GM18517 (cell line): ENCODE measurements at regions not wholly inside any gene's neighbourhood (a gene's known extent, or its start where the extent isn't known, plus 50 kb on each side); places are given as distances from the start of the nearest gene placed in this dataset.
A peak's percentile ranks its signal among the peaks of the same experiment; 100 is the strongest.
"Not testable (repeated sequence)": the region's sequence is repeated elsewhere in the genome, so short reads cannot be mapped to it uniquely, and the experiment has no call there.

ENCODE experiments used
- ATAC-seq: cut with Tn5 transposase; IDR thresholded peaks from one replicate; pipeline ENCODE4 v1.9.1; 2021; ENCODE audit warnings: mild to moderate bottlenecking, moderate library complexity; ENCODE audit not compliant: unreplicated experiment

DNA sequence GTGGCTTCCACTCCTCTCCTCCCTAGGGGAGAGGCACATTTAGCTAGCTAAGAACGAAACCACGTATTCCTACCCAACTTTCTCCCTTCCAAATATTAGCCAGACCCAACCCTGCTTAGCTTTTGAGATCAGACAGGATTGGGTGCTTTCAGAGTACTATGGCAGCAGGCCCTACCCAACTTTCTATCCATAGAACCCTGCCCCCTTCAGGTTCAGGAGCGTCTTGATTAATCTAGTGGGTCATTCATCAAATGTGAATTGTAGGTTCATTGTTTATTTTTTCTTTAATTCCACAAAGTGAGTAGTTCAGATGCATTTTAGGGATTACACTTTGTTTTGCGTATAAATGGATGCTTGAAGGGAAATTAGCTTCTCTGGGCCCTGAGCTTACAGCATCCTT, 188.3 kb downstream of the MIB1 start:
- no peak for ATAC-seq

DNA sequence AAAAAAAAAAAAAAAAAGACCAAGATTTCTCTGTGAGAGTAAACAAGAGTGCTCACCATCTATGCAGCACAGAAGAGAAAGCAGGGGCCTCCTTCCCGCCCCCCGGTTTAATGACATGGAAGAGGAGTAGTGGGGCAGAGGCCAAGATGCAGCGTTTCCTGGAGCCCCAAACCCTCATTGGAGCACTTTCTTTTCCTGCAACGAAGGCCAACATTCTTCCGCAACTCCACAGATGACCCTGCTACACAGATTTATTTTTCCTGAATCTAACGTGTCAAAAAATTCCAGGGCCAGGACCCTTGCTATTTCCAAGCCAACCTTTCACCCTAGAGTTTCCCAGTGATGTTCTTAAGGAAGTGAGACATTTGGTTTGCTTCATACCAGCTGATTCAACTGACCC, 189.6 kb downstream of the MIB1 start:
- ATAC-seq: no peak

DNA sequence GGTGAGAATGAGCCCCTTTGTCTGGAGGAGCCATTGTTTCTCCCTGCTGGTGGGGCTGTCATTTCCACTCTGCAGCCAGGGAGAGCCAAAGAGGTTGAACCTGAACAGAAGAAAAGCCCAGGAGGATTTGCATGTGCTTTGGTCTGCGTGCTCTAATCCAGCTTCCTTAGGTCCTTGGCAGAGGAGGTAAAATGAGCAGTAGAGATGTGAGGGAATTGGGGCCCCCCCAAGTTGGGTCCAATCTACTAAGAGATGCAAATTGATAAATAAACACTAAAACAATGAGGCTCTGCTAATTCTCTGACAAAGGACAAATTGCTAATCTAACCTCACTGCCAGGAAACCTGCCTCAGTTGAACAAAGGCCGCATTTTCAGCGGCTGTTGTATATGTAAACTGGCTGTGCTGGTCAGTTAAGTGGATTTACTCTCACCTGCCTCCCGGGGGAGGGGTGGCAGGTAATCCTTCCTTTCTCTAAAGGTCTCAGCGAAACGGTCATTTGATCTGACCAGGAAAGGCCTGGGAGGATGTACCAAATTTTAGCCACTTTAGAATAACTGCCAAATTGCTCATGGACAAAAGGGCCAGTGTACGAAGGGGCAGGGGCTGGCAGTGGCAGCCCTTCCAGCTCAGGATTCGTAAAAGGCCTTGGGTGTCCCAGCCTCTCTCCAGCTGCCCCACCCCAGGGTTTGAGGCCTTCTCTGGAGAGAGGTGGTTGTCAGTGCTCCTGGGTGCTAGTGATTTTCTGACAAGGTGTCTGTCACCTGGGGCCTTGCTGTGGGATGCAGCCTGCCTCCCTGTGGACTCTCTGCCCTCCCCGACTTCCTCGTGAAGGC, 193.6 kb downstream of the MIB1 start:
- ATAC-seq: no peak

DNA sequence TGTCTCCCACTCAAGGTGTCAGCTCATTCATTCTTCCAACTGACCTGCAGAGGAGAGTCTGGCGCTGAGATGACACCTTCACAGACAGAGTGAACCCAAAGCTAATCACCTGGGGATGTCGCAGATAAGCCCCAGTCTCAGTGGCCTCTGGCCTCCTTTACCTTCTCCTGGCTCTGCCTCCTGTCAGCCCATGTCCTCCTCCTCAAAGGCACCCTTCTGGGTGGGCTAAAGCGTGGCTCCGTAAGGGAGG, 194.1 kb downstream of the MIB1 start:
- ATAC-seq: no peak

DNA sequence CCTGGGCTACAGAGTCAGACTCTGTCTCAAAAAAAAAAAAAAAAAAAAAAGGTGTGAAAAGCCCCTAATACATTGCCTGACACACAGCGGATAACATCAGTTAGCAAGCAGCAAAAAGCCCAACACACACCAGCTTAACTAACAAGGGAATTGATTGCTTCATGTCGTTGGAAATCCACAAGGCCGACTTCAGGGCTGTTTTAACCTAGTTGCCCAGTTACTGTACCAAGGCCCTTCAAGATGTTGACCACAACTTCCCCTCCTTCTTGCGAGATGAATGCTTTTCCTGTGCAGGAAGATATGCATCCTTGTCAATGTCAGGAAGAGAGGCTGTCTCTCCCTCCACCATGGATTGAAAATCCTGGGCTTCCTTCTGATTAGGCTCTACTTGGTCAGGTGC, 202.9 kb downstream of the MIB1 start:
- no peak for ATAC-seq

- ATAC-seq: no peak
Measured at GRCh38 chr18:21949326-21950015, 208.9 kb downstream of the MIB1 start.

- ATAC-seq: peak; percentile 91
Measured at GRCh38 chr18:21955757-21956652, 213.4 kb upstream of the GATA6 start.

- ATAC-seq: no peak
Measured at GRCh38 chr18:21958263-21958662, 211.1 kb upstream of the GATA6 start.

DNA sequence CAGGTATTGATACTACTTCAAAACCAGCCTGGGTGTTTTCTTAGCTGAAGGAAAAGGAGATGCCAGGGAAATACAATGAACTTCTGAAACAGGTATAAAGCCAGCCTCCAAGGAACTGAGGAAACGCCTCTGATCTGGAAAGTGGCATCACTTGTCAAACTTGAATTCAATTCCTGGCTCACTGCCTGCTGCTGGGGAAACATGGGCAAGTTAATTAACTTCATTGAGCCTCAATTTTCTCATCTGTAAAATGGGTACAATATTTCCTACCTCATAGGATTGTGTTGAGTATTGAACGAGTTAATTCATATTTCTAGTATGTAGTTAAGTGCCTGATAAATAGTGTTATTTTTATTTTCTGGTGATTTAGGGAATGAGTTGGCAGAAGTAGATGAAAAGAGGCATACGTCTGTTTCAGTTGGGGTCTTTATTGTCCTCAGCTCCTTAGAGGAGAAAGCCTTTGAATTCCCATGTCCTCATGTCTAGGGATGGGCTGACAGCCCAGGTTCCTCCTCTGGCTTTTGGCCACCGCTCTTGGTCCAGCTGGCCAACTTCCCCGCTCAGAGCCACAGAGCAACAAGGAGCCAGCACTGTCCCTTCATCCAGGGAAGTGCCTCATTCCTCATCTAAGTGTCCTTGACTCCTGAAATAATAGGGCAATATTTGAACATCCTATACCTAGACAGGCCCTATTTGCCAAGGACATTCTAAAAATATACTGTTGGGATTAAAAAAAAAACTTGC, 210.5 kb upstream of the GATA6 start:
- no peak for ATAC-seq

DNA sequence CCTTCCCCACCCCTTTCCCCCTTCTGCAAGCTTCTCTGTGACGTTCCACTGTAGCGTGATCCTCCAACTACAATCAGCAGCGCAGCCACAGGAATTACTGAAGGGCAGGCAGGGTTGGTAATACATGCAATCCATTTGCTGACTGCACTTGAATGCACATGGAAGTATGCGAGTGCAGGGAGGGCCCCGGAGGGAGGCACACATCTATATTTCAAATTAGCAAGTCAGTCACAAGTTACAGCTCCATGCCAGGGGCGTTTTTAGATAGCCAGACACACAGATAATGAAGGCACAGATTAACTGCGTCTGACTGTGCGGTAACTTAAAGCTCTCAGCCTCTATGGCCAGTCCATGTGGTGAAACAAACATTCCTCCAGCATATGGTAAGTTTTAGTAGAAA, 209.2 kb upstream of the GATA6 start:
- ATAC-seq: no peak

- no peak for ATAC-seq
Measured at GRCh38 chr18:21963336-21963735, 206.1 kb upstream of the GATA6 start.

DNA sequence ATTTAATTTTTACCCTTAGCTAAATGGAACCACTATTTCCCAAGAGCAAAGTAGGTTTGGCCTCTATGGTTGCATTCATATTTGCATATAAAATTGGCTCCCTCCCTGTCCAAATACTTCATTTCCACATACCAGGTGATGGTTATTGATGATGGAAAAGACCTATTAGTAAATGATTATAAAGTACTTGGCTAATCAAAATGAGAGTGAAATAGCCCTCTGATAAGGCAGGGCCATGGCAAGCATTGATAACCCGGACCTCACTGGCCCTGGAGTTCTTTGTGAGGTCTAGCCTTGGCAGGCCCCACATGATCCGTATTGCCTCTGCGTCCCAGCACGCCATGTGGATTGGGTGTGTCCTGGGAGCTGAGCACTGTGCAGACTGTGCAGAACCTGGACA, 201.1 kb upstream of the GATA6 start:
- no peak for ATAC-seq

DNA sequence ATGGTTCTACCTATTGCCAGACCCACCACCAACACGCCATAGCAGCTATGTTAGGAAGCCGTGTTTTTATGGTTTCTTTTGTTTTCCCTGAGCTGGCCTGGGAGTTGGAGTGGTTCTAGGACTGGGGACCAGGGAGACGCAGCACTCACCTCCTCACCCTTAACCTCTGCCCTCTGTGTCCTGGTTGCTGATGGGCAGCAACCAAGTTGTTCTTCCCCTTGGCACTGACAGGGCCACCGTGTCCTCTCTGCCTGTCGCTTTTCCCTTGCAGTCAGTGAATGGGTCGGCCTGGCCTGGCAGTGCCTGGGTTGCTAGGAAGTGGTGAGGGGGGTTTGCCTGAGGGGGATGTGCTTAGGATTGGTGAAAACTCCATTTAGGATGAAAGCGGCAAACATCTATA, 197.1 kb upstream of the GATA6 start:
- no peak for ATAC-seq

DNA sequence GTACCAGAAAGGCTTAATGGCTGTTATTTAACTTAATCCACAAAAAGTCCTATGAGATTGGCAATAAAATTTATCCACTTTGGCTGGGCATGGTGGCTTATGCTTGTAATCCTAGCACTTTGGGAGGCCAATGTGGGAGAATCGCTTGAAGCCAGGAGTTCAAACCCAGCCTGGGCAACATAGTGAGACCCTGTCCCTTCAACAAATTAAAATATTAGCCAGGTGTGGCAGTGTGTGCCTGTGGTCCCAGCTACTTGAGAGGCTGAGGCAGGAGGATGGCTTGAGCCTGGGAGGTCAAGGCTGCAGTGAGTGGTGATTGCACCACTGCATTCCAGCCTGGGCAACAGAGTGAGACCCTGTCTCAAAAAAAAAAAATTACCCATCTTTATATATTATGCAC, 193.4 kb upstream of the GATA6 start:
- not testable (repeated sequence) for ATAC-seq

- ATAC-seq: no peak
Measured at GRCh38 chr18:21978546-21979170, 190.7 kb upstream of the GATA6 start.

DNA sequence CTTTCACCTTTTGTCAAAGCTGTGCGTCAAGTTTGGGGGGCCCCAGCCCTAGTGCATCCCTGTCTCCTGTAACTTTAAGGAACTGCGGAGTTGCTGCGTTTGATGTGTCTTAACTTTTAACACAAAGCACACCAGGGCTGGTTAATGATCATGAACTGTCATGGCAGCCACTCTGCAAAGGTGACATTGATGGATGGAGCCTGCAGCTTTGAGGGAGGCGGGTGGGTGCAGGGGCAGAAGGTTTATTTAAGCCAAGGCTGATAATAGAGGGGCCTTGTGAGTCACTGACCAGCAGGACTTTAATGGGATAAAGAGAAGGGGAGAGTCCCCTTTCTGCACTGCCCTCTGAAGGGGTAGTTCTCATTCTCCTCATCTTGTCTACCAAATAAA, 190.2 kb upstream of the GATA6 start:
- no peak for ATAC-seq

- no peak for ATAC-seq
Measured at GRCh38 chr18:21979759-21980158, 189.6 kb upstream of the GATA6 start.

GRCh38 chr18:21980744-21981143, 188.6 kb upstream of the GATA6 start:
- no peak for ATAC-seq

- not testable (repeated sequence) for ATAC-seq
Measured at GRCh38 chr18:21981489-21981888, 187.9 kb upstream of the GATA6 start.

- ATAC-seq: no peak
Measured at GRCh38 chr18:21991081-21991534, 178.3 kb upstream of the GATA6 start.

DNA sequence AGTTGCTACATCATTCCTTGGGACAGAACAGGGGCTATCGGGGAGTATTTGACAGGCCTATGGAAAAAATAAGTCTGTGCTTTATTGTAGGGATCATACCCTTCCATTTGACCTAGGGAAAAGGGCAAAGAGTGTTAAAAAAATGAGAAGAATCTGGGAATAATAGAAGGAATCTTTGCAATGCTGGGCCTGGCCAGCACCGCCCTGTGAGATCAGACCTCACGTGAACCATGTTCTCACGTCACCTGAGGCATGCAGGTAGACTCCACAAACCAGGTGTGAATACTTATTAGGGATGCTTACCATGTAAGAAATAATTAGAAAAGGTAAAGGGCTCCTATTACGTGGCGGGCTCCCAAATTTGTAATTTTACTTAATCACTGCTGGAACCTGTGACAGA, 177.5 kb upstream of the GATA6 start:
- no peak for ATAC-seq
